ENCODE measurements at regions not wholly inside any gene's neighbourhood (a gene's known extent, or its start where the extent isn't known, plus 50 kb on each side); places are given as distances from the start of the nearest gene placed in this dataset.

GRCh38 chr5:92374859-92375258 lies 991.7 kb upstream of the ARRDC3 start:
- H3K27ac ChIP-seq (ENCODE audit: insufficient read depth, low read length) = no peak overlapping the region
- H3K4me3 ChIP-seq (replicated peaks in 1 of 4; ENCODE audit: control extremely low read depth in 1 of 4, insufficient read depth in 1 of 4, low read depth in 3 of 4, low read length in 4 of 4) = no peak overlapping the region
- no peak overlapping the region for H3K4me2 ChIP-seq (ENCODE audit: extremely low read depth, insufficient read depth, low read length)
- H4K20me1 ChIP-seq (ENCODE audit: control insufficient read depth, extremely low read depth, insufficient read depth, low read length) = no peaks in the 10 kb centered on the region
- H3K36me3 ChIP-seq (ENCODE audit: control insufficient read depth, insufficient read depth, low read length) = no peaks in the 10 kb centered on the region
- TF ChIP-seq EZH2 (IDR thresholded peaks at IDR 0.05; ENCODE audit: low read length, missing control alignments) (no peak), CTCF (conservative IDR thresholded peaks at IDR 0.05 in 1 of 2, IDR thresholded peaks at IDR 0.05 in 1 of 2; ENCODE audit: low read depth in 1 of 2, low read length in 2 of 2) (no peak)
- H3K9me3 ChIP-seq (ENCODE audit: control insufficient read depth, insufficient read depth, low read depth, low read length) = no peaks in the 10 kb centered on the region
- H3K79me2 ChIP-seq (ENCODE audit: control insufficient read depth, insufficient read depth, low read length) = no peaks in the 10 kb centered on the region
- no peak overlapping the region for H2AFZ ChIP-seq (ENCODE audit: low read length)
- no peaks in the 10 kb centered on the region for H3K27me3 ChIP-seq (ENCODE audit: control insufficient read depth, insufficient read depth, low read length)
- no peak overlapping the region for H3K9ac ChIP-seq (ENCODE audit: insufficient read depth, low read length)
- DNase-seq (ENCODE audit: low read depth in 2 of 2) = no peak
- no peaks in the 10 kb centered on the region for H3K4me1 ChIP-seq (ENCODE audit: control insufficient read depth, extremely low read depth, insufficient read depth, low read length)

- Histone ChIP-seq H3K4me3 (replicated peaks in 1 of 4; ENCODE audit: control extremely low read depth in 1 of 4, insufficient read depth in 1 of 4, low read depth in 3 of 4, low read length in 4 of 4) (no peak overlapping the region), H3K27ac (ENCODE audit: insufficient read depth, low read length) (no peak overlapping the region), H3K9ac (ENCODE audit: insufficient read depth, low read length) (no peak overlapping the region), H3K36me3 (ENCODE audit: control insufficient read depth, insufficient read depth, low read length) (no peaks in the 10 kb centered on the region), H2AFZ (ENCODE audit: low read length) (no peak overlapping the region), H3K4me1 (ENCODE audit: control insufficient read depth, extremely low read depth, insufficient read depth, low read length) (no peaks in the 10 kb centered on the region), H3K9me3 (ENCODE audit: control insufficient read depth, insufficient read depth, low read depth, low read length) (no peaks in the 10 kb centered on the region), H4K20me1 (ENCODE audit: control insufficient read depth, extremely low read depth, insufficient read depth, low read length) (no peaks in the 10 kb centered on the region), H3K27me3 (ENCODE audit: control insufficient read depth, insufficient read depth, low read length) (no peaks in the 10 kb centered on the region), H3K79me2 (ENCODE audit: control insufficient read depth, insufficient read depth, low read length) (no peaks in the 10 kb centered on the region), H3K4me2 (ENCODE audit: extremely low read depth, insufficient read depth, low read length) (no peak overlapping the region)
- no peak for TF ChIP-seq CTCF (conservative IDR thresholded peaks at IDR 0.05 in 1 of 2, IDR thresholded peaks at IDR 0.05 in 1 of 2; ENCODE audit: low read depth in 1 of 2, low read length in 2 of 2)
- no peak for TF ChIP-seq EZH2 (IDR thresholded peaks at IDR 0.05; ENCODE audit: low read length, missing control alignments)
- DNase-seq (ENCODE audit: low read depth in 2 of 2) = peak; percentile 22 to 64
These were observed 989.6 kb upstream of the ARRDC3 start for GRCh38 chr5:92372766-92373165.

- Histone ChIP-seq H2AFZ (ENCODE audit: low read length) (no peak overlapping the region), H3K4me1 (ENCODE audit: control insufficient read depth, extremely low read depth, insufficient read depth, low read length) (no peaks in the 10 kb centered on the region), H4K20me1 (ENCODE audit: control insufficient read depth, extremely low read depth, insufficient read depth, low read length) (no peaks in the 10 kb centered on the region), H3K9me3 (ENCODE audit: control insufficient read depth, insufficient read depth, low read depth, low read length) (no peaks in the 10 kb centered on the region), H3K79me2 (ENCODE audit: control insufficient read depth, insufficient read depth, low read length) (no peaks in the 10 kb centered on the region), H3K36me3 (ENCODE audit: control insufficient read depth, insufficient read depth, low read length) (no peaks in the 10 kb centered on the region), H3K4me3 (replicated peaks in 1 of 4; ENCODE audit: control extremely low read depth in 1 of 4, insufficient read depth in 1 of 4, low read depth in 3 of 4, low read length in 4 of 4) (no peak overlapping the region), H3K9ac (ENCODE audit: insufficient read depth, low read length) (no peak overlapping the region), H3K27me3 (ENCODE audit: control insufficient read depth, insufficient read depth, low read length) (no peaks in the 10 kb centered on the region), H3K4me2 (ENCODE audit: extremely low read depth, insufficient read depth, low read length) (no peak overlapping the region), H3K27ac (ENCODE audit: insufficient read depth, low read length) (no peak overlapping the region)
- peak; percentile 11 to 61 for DNase-seq (ENCODE audit: low read depth in 2 of 2)
- TF ChIP-seq CTCF (conservative IDR thresholded peaks at IDR 0.05 in 1 of 2, IDR thresholded peaks at IDR 0.05 in 1 of 2; ENCODE audit: low read depth in 1 of 2, low read length in 2 of 2) = no peak
- no peak for TF ChIP-seq EZH2 (IDR thresholded peaks at IDR 0.05; ENCODE audit: low read length, missing control alignments)
These were observed 988.7 kb upstream of the ARRDC3 start for GRCh38 chr5:92371889-92372235.

Measured in fibroblast of lung (primary cell).